ENCODE measurements at regions not wholly inside any gene's neighbourhood (a gene's known extent, or its start where the extent isn't known, plus 50 kb on each side); places are given as distances from the start of the nearest gene placed in this dataset.

DNA sequence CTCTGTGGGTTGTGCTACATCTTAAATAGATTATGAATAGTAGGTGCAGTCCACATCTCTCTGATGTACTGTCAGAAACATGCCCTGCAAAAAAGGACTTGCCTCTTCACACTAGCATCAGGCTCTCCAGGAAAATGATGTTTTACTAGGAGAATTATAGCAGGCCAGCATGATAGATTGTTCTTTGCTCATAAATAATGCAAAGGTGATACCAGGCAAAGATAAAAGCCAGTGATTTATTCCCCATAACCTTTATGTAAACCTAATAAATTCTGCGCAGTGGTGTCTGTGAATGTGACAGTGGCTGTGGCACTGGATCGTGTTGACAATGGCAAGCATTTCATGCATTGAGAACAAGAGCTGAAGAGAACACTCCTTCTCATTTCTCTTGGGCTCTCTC, 646.5 kb upstream of the SEL1L start:
- DNase-seq (ENCODE audit: low read depth): peak; percentile 65
- H3K4me3 ChIP-seq (ENCODE audit: low read depth, low read length): no peak overlapping the region
- TF ChIP-seq, protein P1, sequence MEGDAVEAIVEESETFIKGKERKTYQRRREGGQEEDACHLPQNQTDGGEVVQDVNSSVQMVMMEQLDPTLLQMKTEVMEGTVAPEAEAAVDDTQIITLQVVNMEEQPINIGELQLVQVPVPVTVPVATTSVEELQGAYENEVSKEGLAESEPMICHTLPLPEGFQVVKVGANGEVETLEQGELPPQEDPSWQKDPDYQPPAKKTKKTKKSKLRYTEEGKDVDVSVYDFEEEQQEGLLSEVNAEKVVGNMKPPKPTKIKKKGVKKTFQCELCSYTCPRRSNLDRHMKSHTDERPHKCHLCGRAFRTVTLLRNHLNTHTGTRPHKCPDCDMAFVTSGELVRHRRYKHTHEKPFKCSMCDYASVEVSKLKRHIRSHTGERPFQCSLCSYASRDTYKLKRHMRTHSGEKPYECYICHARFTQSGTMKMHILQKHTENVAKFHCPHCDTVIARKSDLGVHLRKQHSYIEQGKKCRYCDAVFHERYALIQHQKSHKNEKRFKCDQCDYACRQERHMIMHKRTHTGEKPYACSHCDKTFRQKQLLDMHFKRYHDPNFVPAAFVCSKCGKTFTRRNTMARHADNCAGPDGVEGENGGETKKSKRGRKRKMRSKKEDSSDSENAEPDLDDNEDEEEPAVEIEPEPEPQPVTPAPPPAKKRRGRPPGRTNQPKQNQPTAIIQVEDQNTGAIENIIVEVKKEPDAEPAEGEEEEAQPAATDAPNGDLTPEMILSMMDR (IDR thresholded peaks at IDR 0.05; ENCODE audit: control insufficient read depth, extremely low read depth, insufficient read depth): no peak

DNA sequence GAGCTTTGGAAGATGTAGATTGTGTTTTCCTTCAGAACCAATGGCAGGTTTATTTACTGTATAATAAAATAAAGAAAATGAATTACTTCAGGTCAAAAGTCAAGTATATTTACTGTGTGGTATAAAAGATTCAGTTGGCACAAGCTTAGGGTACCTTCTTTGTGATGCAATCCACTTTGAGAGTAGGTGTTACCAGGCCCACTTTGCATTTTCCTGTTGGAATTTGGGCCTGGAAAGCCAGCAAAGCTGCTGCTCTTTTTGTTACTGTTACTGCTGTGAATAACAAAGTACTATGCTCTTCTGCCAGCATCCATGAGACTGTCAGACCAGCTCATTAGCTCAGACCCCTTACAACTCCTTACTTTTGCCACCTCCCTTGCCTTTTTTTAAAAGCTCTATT, 649.0 kb upstream of the SEL1L start:
- TF ChIP-seq, protein P1 (IDR thresholded peaks at IDR 0.05; ENCODE audit: control insufficient read depth, extremely low read depth, insufficient read depth): no peak
- DNase-seq (ENCODE audit: low read depth): no peak
- H3K4me3 ChIP-seq (ENCODE audit: low read depth, low read length): no peak overlapping the region

DNA sequence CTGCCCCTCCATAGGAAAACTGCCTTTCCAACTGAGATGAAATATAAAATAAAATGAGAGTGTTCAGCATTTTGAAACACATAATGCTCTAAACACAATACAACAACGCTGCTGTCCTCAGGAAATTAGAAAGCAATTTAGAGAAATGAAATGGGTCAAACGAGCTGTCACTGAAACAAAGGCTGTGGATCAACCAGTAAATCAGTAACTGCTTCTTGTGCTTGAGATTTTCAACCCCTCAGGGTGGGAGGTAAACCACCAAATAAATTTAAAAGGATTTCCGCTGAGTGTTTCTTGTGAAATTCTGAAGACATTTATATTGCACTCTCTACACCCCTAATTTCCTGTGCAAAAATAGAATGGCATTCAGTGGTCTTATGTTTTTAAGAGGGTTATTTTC, 657.1 kb upstream of the SEL1L start:
- TF ChIP-seq, protein P1 (IDR thresholded peaks at IDR 0.05; ENCODE audit: control insufficient read depth, extremely low read depth, insufficient read depth): no peak
- DNase-seq (ENCODE audit: low read depth): no peak
- no peak overlapping the region for H3K4me3 ChIP-seq (ENCODE audit: low read depth, low read length)

DNA sequence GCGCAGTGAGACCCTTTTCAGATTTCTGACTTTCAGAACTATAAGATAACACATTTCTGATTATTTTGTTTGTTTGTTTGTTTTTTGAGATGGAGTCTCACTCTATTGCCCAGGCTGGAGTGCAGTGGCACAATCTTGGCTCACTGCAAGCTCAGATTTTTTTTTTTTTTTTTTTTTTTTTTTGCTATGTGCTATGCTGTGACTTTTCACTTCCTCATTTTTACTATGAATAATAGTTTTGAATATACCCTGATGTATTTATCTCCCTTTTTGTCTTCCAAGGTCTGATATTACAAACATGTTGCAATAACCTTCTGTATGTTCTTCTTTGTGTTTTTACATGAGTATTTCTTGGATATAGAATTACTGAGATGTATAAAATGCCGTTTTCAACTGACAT, 658.7 kb upstream of the SEL1L start:
- no peak overlapping the region for H3K4me3 ChIP-seq (ENCODE audit: low read depth, low read length)
- TF ChIP-seq, protein P1 (IDR thresholded peaks at IDR 0.05; ENCODE audit: control insufficient read depth, extremely low read depth, insufficient read depth): no peak
- no peak for DNase-seq (ENCODE audit: low read depth)

DNA sequence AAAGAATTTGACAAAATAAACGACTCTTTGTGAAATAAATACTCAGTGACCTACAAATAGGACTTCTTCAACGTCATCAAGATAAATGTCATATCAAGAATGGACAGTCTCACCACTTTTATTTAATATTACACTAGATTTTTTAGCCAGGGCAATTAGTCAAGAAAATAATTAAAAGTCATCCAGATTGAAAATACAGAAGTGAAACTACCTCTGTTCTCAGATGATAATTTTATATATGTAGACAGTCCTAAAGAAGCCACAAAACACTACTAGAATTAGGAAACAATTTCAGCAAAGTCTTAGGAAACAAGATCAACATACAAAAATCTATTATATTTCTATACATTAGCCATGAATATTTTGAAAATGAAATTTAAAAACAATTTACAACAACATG, 689.6 kb upstream of the SEL1L start:
- TF ChIP-seq, protein P1 (IDR thresholded peaks at IDR 0.05; ENCODE audit: control insufficient read depth, extremely low read depth, insufficient read depth): no peak
- H3K4me3 ChIP-seq (ENCODE audit: low read depth, low read length): no peak overlapping the region
- DNase-seq (ENCODE audit: low read depth): no peak

DNA sequence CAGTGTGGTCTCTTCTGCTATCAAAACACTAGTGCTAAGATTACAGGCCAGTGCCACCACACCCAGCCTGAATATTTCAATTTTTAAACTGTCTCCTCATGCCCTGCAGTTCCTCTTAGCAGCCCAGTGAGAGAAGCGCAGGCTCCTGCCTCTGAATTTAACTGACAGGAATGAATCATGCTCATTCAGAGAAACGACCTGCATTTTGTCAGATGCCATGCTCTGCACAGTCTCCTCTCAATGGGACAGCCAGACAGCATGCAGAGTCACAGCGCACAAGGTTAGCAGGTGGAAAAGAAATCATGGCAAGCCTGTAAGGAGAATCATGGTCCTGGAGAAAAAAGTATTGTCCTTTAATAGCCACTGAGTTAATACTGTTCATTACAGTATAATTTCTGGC, 691.0 kb upstream of the SEL1L start:
- no peak for DNase-seq (ENCODE audit: low read depth)
- TF ChIP-seq, protein P1 (IDR thresholded peaks at IDR 0.05; ENCODE audit: control insufficient read depth, extremely low read depth, insufficient read depth): no peak
- no peak overlapping the region for H3K4me3 ChIP-seq (ENCODE audit: low read depth, low read length)

DNA sequence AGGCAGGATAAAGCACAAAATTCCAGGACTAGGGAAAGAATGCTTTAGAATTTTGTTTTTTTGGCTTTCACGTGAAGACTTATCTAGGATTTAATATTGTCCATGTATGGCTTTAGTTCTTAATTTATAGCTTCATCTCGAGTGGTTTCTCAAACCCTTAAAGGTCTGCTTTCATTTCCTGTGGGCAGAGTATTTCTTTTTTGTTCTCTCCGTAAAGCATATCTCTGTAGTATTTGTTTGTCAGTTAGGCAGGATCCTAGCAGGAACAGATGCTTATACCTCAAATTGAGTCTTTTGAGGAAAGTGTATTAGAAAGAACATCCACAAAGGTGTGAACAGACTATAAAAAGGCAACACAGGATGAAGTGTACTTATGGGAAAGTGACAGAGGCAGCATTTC, 697.1 kb upstream of the SEL1L start:
- no peak for DNase-seq (ENCODE audit: low read depth)
- TF ChIP-seq, protein P1 (IDR thresholded peaks at IDR 0.05; ENCODE audit: control insufficient read depth, extremely low read depth, insufficient read depth): no peak
- H3K4me3 ChIP-seq (ENCODE audit: low read depth, low read length): no peak overlapping the region

Data from LNCaP clone FGC (cell line).